WTC11 (cell line): ENCODE measurements at regions not wholly inside any gene's neighbourhood (a gene's known extent, or its start where the extent isn't known, plus 50 kb on each side); places are given as distances from the start of the nearest gene placed in this dataset.

Experiments used
- ATAC-seq: fragments of 200-7000 bp; cut with Tn5 transposase; 2 replicates; pipeline ENCODE4 v1.10.0; 2021; ENCODE audit warnings: mild to moderate bottlenecking, moderate library complexity
- CTCF ChIA-PET: fragments of 300-600 bp; sonication (Branson Sonifier 250); formaldehyde crosslinking; loops from one replicate; lab custom pipeline; 2021; ENCODE audit warnings: antibody characterized with exemption; lab: Charles Lee
- POLR2A ChIA-PET: fragments of 350-600 bp; sonication (Branson Sonifier 250); formaldehyde crosslinking; loops from one replicate; lab custom pipeline; 2021; ENCODE audit warnings: antibody characterized with exemption; lab: Charles Lee
- DNase-seq: peaks from one replicate; pipeline ENCODE4 v3.0.0; 2021; ENCODE audit warnings: low spot score
- H3K27ac Mint-ChIP-seq: 2 replicates; pipeline ENCODE4 v1.8.0; 2021; ENCODE audit warnings: mixed read lengths
- H3K27me3 Mint-ChIP-seq: 2 replicates; pipeline ENCODE4 v1.8.0; 2021; ENCODE audit warnings: low read depth, mild to moderate bottlenecking, moderate library complexity, mixed read lengths
- H3K36me3 Mint-ChIP-seq: 2 replicates; pipeline ENCODE4 v1.8.0; 2021; ENCODE audit warnings: mixed read lengths
- H3K4me1 Mint-ChIP-seq: 2 replicates; pipeline ENCODE4 v1.8.0; 2022; ENCODE audit warnings: mixed read lengths
- H3K4me3 Mint-ChIP-seq: 2 replicates; pipeline ENCODE4 v1.8.0; 2021; ENCODE audit warnings: mild to moderate bottlenecking, moderate library complexity, mixed read lengths
- H3K9me3 Mint-ChIP-seq: 2 replicates; pipeline ENCODE4 v1.8.0; 2021; ENCODE audit warnings: mixed read lengths
- ELF4 ChIP-seq: sonication (generic); formaldehyde crosslinking; IDR thresholded peaks from 2 replicates; pipeline ENCODE4 v1.8.1; 2022; ENCODE audit warnings: low read depth, mild to moderate bottlenecking, moderate library complexity, missing genetic modification reagents
- EMX1 ChIP-seq: fragments of 250-450 bp; sonication (Bioruptor Pico); IDR thresholded peaks from 2 replicates; pipeline ENCODE4 v1.8.0; 2021; ENCODE audit warnings: mild to moderate bottlenecking
- ETV6 ChIP-seq: sonication (generic); formaldehyde crosslinking; IDR thresholded peaks from 2 replicates; pipeline ENCODE4 v1.8.1; 2022; ENCODE audit warnings: mild to moderate bottlenecking, missing genetic modification reagents
- FOXJ3 ChIP-seq: sonication (generic); formaldehyde crosslinking; IDR thresholded peaks from 2 replicates; pipeline ENCODE4 v1.9.0; 2021; ENCODE audit warnings: missing genetic modification reagents, mild to moderate bottlenecking, borderline replicate concordance
- FOXP1 ChIP-seq: sonication (generic); formaldehyde crosslinking; IDR thresholded peaks from 2 replicates; pipeline ENCODE4 v1.8.0; 2022; ENCODE audit warnings: missing genetic modification reagents, mild to moderate bottlenecking, moderate library complexity, borderline replicate concordance
- GABPB1 ChIP-seq: sonication (generic); formaldehyde crosslinking; IDR thresholded peaks from 2 replicates; pipeline ENCODE4 v1.8.1; 2023; ENCODE audit warnings: mild to moderate bottlenecking, missing genetic modification reagents
- GTF2I ChIP-seq: fragments of 250-450 bp; sonication (Bioruptor Pico); conservative IDR thresholded peaks from 2 replicates; pipeline ENCODE4 v1.4.0; 2021; ENCODE audit warnings: mild to moderate bottlenecking
- JAZF1 ChIP-seq: fragments of 250-450 bp; sonication (Bioruptor Pico); IDR thresholded peaks from 2 replicates; pipeline ENCODE4 v1.9.0; 2021; ENCODE audit warnings: moderate library complexity, mild to moderate bottlenecking, inconsistent platforms
- KAT7 ChIP-seq: sonication (generic); formaldehyde crosslinking; IDR thresholded peaks from 2 replicates; pipeline ENCODE4 v1.8.1; 2023; ENCODE audit warnings: missing genetic modification reagents, mild to moderate bottlenecking, borderline replicate concordance
- MYBL2 ChIP-seq: sonication (generic); formaldehyde crosslinking; IDR thresholded peaks from 2 replicates; pipeline ENCODE4 v1.8.1; 2023; ENCODE audit warnings: mild to moderate bottlenecking, moderate library complexity, missing genetic modification reagents
- NFE2L1 ChIP-seq: sonication (generic); formaldehyde crosslinking; IDR thresholded peaks from 2 replicates; pipeline ENCODE4 v1.8.1; 2023; ENCODE audit warnings: missing genetic modification reagents
- TEAD1 ChIP-seq: sonication (generic); formaldehyde crosslinking; IDR thresholded peaks from 2 replicates; pipeline ENCODE4 v1.8.0; 2022; ENCODE audit warnings: mild to moderate bottlenecking, missing genetic modification reagents
- TEAD4 ChIP-seq: sonication (generic); formaldehyde crosslinking; IDR thresholded peaks from 2 replicates; pipeline ENCODE4 v1.8.0; 2022; ENCODE audit warnings: mild to moderate bottlenecking, missing genetic modification reagents
- ZNF138 ChIP-seq: sonication (generic); formaldehyde crosslinking; conservative IDR thresholded peaks from 2 replicates; pipeline ENCODE4 v1.8.1; 2022; ENCODE audit warnings: mild to moderate bottlenecking, moderate library complexity, missing genetic modification reagents
- ZNF317 ChIP-seq: sonication (generic); formaldehyde crosslinking; IDR thresholded peaks from 2 replicates; pipeline ENCODE4 v1.8.1; 2023; ENCODE audit warnings: low read depth, mild to moderate bottlenecking, moderate library complexity, missing genetic modification reagents, borderline replicate concordance
- ZNF671 ChIP-seq: fragments of 250-450 bp; sonication (Bioruptor Pico); IDR thresholded peaks from 2 replicates; pipeline ENCODE4 v1.8.0; 2021; ENCODE audit warnings: mild to moderate bottlenecking
- TF ChIP-seq, protein P1 (sequence below): sonication (generic); formaldehyde crosslinking; conservative IDR thresholded peaks from 2 replicates; pipeline ENCODE4 v1.8.1; 2023; ENCODE audit warnings: mild to moderate bottlenecking, low read depth, missing genetic modification reagents, moderate library complexity
- TF ChIP-seq, protein P2 (sequence below): sonication (generic); formaldehyde crosslinking; IDR thresholded peaks from 2 replicates; pipeline ENCODE4 v1.8.0; 2022; ENCODE audit warnings: mild to moderate bottlenecking, missing genetic modification reagents
- TF ChIP-seq, protein P3 (sequence below): sonication (generic); formaldehyde crosslinking; conservative IDR thresholded peaks from 2 replicates; pipeline ENCODE4 v1.8.1; 2022; ENCODE audit warnings: mild to moderate bottlenecking, missing genetic modification reagents
- TF ChIP-seq, protein P4 (sequence below): sonication (generic); formaldehyde crosslinking; IDR thresholded peaks from 2 replicates; pipeline ENCODE4 v1.8.0; 2022; ENCODE audit warnings: mild to moderate bottlenecking, missing genetic modification reagents

DNA sequence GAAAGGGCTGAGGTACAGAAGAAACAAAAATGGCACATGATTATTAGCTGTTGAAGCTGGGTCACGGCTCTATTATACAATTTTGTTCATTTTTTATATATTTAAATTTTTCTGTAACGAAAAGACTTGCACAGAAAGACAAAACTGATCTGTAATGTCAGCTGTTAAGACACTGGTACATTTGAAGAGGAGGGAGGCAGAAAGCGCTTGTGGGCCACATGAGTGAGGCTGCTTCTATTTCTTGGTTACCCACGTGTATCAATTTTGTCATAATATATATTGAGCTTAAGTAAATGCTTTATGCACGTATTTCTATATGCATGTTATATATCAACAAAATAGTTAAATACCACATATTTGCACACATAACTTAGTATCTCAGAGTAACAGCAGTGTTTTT, 151.8 kb upstream of the KCNJ18 start:
- ChIA-PET CTCF (interaction anchor here (1.3 kb wide), 1 partner anchor 27 kb away, joined by 4 read pairs; no protein-coding TSS in a partner anchor), POLR2A (no interaction called here)
- DNase-seq (no peak), ATAC-seq (no peak)
- TF ChIP-seq, protein P1, sequence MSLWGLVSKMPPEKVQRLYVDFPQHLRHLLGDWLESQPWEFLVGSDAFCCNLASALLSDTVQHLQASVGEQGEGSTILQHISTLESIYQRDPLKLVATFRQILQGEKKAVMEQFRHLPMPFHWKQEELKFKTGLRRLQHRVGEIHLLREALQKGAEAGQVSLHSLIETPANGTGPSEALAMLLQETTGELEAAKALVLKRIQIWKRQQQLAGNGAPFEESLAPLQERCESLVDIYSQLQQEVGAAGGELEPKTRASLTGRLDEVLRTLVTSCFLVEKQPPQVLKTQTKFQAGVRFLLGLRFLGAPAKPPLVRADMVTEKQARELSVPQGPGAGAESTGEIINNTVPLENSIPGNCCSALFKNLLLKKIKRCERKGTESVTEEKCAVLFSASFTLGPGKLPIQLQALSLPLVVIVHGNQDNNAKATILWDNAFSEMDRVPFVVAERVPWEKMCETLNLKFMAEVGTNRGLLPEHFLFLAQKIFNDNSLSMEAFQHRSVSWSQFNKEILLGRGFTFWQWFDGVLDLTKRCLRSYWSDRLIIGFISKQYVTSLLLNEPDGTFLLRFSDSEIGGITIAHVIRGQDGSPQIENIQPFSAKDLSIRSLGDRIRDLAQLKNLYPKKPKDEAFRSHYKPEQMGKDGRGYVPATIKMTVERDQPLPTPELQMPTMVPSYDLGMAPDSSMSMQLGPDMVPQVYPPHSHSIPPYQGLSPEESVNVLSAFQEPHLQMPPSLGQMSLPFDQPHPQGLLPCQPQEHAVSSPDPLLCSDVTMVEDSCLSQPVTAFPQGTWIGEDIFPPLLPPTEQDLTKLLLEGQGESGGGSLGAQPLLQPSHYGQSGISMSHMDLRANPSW = no peak
- TF ChIP-seq FOXJ3 (no peak), NFE2L1 (CRISPR knock-in tag) (no peak), FOXP1 (no peak), ZNF138 (CRISPR knock-in tag) (no peak), KAT7 (CRISPR knock-in tag) (no peak), ELF4 (CRISPR knock-in tag) (no peak), ETV6 (CRISPR knock-in tag) (no peak), GABPB1 (no peak), JAZF1 (CRISPR knock-in tag) (no peak), ZNF317 (CRISPR knock-in tag) (no peak), TEAD4 (CRISPR knock-in tag) (no peak), ZNF671 (CRISPR knock-in tag) (no peak), TEAD1 (CRISPR knock-in tag) (no peak)
- TF ChIP-seq, protein P2, sequence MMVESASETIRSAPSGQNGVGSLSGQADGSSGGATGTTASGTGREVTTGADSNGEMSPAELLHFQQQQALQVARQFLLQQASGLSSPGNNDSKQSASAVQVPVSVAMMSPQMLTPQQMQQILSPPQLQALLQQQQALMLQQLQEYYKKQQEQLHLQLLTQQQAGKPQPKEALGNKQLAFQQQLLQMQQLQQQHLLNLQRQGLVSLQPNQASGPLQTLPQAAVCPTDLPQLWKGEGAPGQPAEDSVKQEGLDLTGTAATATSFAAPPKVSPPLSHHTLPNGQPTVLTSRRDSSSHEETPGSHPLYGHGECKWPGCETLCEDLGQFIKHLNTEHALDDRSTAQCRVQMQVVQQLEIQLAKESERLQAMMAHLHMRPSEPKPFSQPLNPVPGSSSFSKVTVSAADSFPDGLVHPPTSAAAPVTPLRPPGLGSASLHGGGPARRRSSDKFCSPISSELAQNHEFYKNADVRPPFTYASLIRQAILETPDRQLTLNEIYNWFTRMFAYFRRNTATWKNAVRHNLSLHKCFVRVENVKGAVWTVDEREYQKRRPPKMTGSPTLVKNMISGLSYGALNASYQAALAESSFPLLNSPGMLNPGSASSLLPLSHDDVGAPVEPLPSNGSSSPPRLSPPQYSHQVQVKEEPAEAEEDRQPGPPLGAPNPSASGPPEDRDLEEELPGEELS (CRISPR knock-in tag) = no peak
- TF ChIP-seq, protein P3, sequence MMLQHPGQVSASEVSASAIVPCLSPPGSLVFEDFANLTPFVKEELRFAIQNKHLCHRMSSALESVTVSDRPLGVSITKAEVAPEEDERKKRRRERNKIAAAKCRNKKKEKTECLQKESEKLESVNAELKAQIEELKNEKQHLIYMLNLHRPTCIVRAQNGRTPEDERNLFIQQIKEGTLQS (CRISPR knock-in tag) = no peak
- Mint-ChIP-seq H3K4me1 (no peaks in the 10 kb centered on the region), H3K9me3 (peaks cover 43% of the 10 kb centered on the region), H3K27ac (no peak overlapping the region), H3K4me3 (no peak overlapping the region), H3K27me3 (no peaks in the 10 kb centered on the region), H3K36me3 (peaks cover 41% of the 10 kb centered on the region)

DNA sequence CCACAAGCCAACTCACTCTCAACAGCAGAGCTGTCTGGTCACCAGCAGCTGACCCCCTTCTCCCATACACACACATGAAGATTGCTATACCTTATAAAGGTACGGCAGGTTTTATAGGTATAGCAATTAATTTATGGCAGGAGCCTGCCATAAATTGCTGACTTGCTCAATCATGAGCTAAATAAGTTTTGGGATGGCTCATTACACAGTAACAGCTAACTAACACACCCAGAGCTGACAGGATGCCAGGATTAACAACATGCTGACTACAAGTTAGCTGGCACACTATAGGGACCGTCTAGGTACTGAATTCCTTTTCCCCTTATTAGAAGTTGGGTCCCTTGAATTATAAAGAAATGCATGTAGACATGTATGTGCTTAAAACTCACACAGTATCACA, 150.3 kb upstream of the KCNJ18 start:
- ChIA-PET CTCF (no interaction called here), POLR2A (interaction anchor here (0.5 kb wide), 1 partner anchor 155 kb away, joined by 3 read pairs; no protein-coding TSS in a partner anchor)
- Mint-ChIP-seq H3K4me3 (no peak overlapping the region), H3K27ac (no peak overlapping the region), H3K4me1 (no peaks in the 10 kb centered on the region), H3K27me3 (no peaks in the 10 kb centered on the region), H3K36me3 (peaks cover 36% of the 10 kb centered on the region), H3K9me3 (peaks cover 31% of the 10 kb centered on the region)
- no peak for TF ChIP-seq MYBL2 (CRISPR knock-in tag)
- TF ChIP-seq, protein P4, sequence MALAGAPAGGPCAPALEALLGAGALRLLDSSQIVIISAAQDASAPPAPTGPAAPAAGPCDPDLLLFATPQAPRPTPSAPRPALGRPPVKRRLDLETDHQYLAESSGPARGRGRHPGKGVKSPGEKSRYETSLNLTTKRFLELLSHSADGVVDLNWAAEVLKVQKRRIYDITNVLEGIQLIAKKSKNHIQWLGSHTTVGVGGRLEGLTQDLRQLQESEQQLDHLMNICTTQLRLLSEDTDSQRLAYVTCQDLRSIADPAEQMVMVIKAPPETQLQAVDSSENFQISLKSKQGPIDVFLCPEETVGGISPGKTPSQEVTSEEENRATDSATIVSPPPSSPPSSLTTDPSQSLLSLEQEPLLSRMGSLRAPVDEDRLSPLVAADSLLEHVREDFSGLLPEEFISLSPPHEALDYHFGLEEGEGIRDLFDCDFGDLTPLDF = no peak
- TF ChIP-seq EMX1 (CRISPR knock-in tag) = no peak
- no peak for TF ChIP-seq JAZF1 (CRISPR knock-in tag)
- TF ChIP-seq ELF4 (CRISPR knock-in tag) = no peak
- no peak for TF ChIP-seq GTF2I (CRISPR knock-in tag)
- ATAC-seq = no peak
- no peak for DNase-seq
